Endothelial cell (in vitro differentiated cells): ENCODE measurements at regions not wholly inside any gene's neighbourhood (a gene's known extent, or its start where the extent isn't known, plus 50 kb on each side); places are given as distances from the start of the nearest gene placed in this dataset.
"Not testable (repeated sequence)": the region's sequence is repeated elsewhere in the genome, so short reads cannot be mapped to it uniquely, and the experiment has no call there.

ENCODE experiments used
- DNase-seq: peaks from one replicate; pipeline ENCODE4 v3.0.0; 2021; ENCODE audit warnings: low spot score
- H3K27ac Mint-ChIP-seq: one replicate; pipeline ENCODE4 v1.8.0; 2021; ENCODE audit warnings: mixed read lengths, inconsistent platforms; ENCODE audit not compliant: unreplicated experiment
- H3K27me3 Mint-ChIP-seq: one replicate; pipeline ENCODE4 v1.8.0; 2021; ENCODE audit warnings: mild to moderate bottlenecking, moderate library complexity, mixed read lengths, inconsistent platforms; ENCODE audit not compliant: unreplicated experiment
- H3K36me3 Mint-ChIP-seq: one replicate; pipeline ENCODE4 v1.8.0; 2021; ENCODE audit warnings: mild to moderate bottlenecking, low read depth, mixed read lengths, inconsistent platforms; ENCODE audit not compliant: unreplicated experiment
- H3K4me1 Mint-ChIP-seq: one replicate; pipeline ENCODE4 v1.8.0; 2021; ENCODE audit warnings: mild to moderate bottlenecking, mixed read lengths, inconsistent platforms; ENCODE audit not compliant: unreplicated experiment
- H3K4me3 Mint-ChIP-seq: one replicate; pipeline ENCODE4 v1.8.0; 2021; ENCODE audit warnings: mild to moderate bottlenecking, mixed read lengths, inconsistent platforms; ENCODE audit not compliant: unreplicated experiment
- H3K9me3 Mint-ChIP-seq: one replicate; pipeline ENCODE4 v1.8.0; 2021; ENCODE audit warnings: mixed read lengths, inconsistent platforms; ENCODE audit not compliant: unreplicated experiment
- TF ChIP-seq, protein P1 (sequence below): fragments of 200-600 bp; sonication (generic); IDR thresholded peaks from one replicate; pipeline ENCODE4 v1.5.0; 2021; ENCODE audit warnings: antibody characterized with exemption; ENCODE audit not compliant: unreplicated experiment

DNA sequence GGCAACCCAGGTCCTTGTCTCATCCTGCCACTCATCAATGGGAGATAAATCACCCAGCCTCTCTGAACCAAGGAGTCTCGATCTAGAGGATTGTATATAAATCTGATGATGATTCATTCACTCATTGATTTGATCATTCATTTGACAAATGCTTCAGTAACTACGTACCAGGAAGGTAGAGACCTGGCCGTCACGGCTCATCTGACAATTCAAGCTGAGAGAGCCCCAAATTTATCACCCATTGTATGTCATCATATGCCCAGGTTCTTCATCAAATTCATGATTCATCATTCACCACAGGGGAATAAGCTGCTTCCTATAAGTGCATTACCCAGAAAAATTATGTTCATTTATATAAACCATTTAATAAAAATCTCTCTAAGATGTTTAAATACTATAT is 116.9 kb downstream of the FAM161A start:
- no peak overlapping the region for H3K27ac Mint-ChIP-seq
- TF ChIP-seq, protein P1, sequence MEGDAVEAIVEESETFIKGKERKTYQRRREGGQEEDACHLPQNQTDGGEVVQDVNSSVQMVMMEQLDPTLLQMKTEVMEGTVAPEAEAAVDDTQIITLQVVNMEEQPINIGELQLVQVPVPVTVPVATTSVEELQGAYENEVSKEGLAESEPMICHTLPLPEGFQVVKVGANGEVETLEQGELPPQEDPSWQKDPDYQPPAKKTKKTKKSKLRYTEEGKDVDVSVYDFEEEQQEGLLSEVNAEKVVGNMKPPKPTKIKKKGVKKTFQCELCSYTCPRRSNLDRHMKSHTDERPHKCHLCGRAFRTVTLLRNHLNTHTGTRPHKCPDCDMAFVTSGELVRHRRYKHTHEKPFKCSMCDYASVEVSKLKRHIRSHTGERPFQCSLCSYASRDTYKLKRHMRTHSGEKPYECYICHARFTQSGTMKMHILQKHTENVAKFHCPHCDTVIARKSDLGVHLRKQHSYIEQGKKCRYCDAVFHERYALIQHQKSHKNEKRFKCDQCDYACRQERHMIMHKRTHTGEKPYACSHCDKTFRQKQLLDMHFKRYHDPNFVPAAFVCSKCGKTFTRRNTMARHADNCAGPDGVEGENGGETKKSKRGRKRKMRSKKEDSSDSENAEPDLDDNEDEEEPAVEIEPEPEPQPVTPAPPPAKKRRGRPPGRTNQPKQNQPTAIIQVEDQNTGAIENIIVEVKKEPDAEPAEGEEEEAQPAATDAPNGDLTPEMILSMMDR: no peak
- H3K4me3 Mint-ChIP-seq: no peak overlapping the region
- no peak for DNase-seq
- no peaks in the 10 kb centered on the region for H3K9me3 Mint-ChIP-seq
- no peaks in the 10 kb centered on the region for H3K36me3 Mint-ChIP-seq
- H3K27me3 Mint-ChIP-seq: no peaks in the 10 kb centered on the region
- peaks cover 3% of the 10 kb centered on the region for H3K4me1 Mint-ChIP-seq

DNA sequence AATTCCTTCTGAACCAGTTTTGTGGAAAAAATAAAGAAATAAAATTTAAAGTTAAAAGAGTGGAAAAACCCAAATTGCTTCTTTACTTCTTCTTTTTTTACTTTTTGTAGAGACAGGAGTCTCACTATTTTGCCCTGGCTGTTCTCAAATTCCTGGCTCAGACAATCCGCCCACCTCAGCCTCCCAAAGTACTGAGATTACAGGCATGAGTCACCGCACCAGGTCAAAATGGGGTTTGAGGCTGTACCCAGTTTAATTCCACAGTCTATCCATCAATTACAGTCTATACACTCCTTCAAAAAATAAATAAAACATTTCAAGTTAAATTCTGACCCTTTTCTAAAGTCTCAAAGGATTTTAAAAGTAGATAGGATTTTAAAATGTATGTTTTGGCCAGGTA is 120.3 kb downstream of the FAM161A start:
- no peaks in the 10 kb centered on the region for H3K9me3 Mint-ChIP-seq
- H3K4me3 Mint-ChIP-seq: no peak overlapping the region
- H3K36me3 Mint-ChIP-seq: peaks cover 3% of the 10 kb centered on the region
- H3K27me3 Mint-ChIP-seq: no peaks in the 10 kb centered on the region
- no peak for DNase-seq
- no peak overlapping the region for H3K27ac Mint-ChIP-seq
- TF ChIP-seq, protein P1: no peak
- no peaks in the 10 kb centered on the region for H3K4me1 Mint-ChIP-seq

DNA sequence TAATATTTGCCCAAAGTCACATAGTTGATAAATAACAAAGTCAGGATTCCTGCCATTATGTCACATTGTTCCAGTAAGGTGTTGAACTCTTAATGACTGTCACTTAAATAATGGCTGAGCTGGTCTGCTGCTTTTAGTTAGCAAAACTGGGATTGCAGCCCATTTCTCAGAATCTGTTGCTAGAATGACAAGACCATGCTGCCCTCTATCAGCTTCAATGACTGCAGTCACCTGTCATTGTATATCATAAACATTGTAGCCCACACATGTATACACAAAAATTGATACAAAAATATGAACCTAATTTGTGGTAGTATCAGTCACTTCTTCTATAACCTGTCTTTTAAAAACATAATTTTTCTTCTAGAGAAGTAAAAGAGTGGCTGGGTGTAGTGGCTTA is 121.1 kb downstream of the FAM161A start:
- Mint-ChIP-seq H3K9me3 (no peaks in the 10 kb centered on the region), H3K4me1 (no peaks in the 10 kb centered on the region), H3K36me3 (peaks cover 3% of the 10 kb centered on the region), H3K4me3 (no peak overlapping the region), H3K27me3 (no peaks in the 10 kb centered on the region), H3K27ac (no peak overlapping the region)
- DNase-seq: no peak
- TF ChIP-seq, protein P1: no peak

DNA sequence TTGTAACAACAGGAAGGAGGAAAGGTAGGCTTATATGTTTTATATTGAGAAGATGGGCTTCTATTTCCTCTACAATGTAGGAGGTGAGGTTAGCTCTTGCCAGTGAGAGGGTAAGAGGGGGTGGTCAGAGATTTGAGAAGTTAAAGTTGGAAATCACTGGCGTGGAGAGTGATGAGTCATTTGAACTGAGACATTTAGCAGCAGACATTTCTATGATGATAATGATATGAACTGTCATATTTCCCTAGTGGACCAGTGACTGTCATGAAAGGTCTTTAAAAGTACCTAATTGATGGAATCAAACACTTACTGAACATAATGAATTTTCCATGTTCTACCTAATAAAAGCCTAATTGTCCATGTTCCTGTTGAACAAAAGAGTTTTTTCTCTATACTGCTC is 126.1 kb downstream of the FAM161A start:
- no peaks in the 10 kb centered on the region for H3K9me3 Mint-ChIP-seq
- no peaks in the 10 kb centered on the region for H3K4me1 Mint-ChIP-seq
- H3K4me3 Mint-ChIP-seq: no peak overlapping the region
- no peak overlapping the region for H3K27ac Mint-ChIP-seq
- peaks cover 12% of the 10 kb centered on the region for H3K36me3 Mint-ChIP-seq
- no peaks in the 10 kb centered on the region for H3K27me3 Mint-ChIP-seq
- TF ChIP-seq, protein P1: no peak
- no peak for DNase-seq

DNA sequence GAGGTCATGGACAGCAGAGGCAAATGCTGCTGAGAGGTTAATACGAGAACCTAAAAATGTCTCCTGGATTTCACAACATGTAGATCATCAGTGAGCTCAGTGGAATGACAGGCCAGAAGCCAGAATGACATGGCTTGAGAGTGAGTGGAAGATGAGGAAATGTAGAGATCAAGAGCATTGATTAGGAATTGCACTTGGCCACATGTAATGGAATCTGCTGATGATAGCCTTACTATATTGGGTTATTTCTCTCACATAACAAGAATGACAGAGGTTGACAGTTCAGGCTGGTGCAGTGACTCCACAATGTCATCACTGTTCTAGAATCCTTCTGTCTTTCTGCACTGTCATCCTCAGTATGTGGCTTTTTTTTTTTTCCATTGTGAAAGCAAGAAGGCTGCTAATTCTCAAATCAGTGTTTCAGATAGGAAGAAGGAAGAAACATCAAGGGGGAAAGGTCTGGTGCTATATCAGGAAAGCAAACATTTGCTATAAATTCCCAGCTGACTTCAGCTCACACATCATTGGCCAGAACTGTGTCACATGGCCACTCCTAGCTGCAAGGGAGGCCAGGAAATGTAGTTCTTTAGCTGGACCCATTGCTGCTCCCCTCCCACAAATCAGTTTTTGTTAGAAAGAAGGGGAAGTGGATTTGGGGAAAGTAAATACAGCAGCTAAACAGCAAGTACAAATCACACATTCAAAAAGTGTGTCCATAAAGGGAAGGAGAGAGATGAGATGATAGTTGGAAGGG is 127.2 kb downstream of the FAM161A start:
- TF ChIP-seq, protein P1: no peak
- Mint-ChIP-seq H3K27ac (no peak overlapping the region), H3K27me3 (no peaks in the 10 kb centered on the region), H3K9me3 (no peaks in the 10 kb centered on the region), H3K4me3 (no peak overlapping the region), H3K4me1 (no peaks in the 10 kb centered on the region), H3K36me3 (peaks cover 12% of the 10 kb centered on the region)
- DNase-seq: no peak

DNA sequence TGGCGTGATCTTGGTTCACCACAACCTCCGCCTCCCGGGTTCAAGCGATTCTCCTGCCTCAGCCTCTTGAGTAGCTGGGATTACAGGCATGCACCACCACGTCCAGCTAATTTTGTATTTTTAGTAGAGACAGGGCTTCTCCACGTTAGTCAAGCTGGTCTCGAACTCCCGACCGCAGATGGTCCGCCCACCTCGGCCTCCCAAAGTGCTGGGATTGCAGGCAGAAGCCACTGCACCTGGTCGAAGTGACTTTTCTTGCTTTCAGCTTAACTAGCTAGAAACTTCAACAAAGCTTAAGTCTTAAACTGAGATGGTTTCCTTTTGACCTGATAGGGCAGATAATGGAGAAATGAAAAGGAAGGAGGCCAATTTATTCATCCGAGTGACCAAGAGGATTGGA is 130.5 kb downstream of the FAM161A start:
- not testable (repeated sequence) for DNase-seq, H3K4me1 Mint-ChIP-seq, H3K9me3 Mint-ChIP-seq, H3K4me3 Mint-ChIP-seq, H3K36me3 Mint-ChIP-seq, H3K27me3 Mint-ChIP-seq, H3K27ac Mint-ChIP-seq
